Muscle layer of duodenum (tissue), 2 donors: ENCODE measurements at regions not wholly inside any gene's neighbourhood (a gene's known extent, or its start where the extent isn't known, plus 50 kb on each side); places are given as distances from the start of the nearest gene placed in this dataset.

ENCODE experiments used
- H3K27ac ChIP-seq: one replicate; pipeline ENCODE4 v1.7.0; 2013; ENCODE audit warnings: mild to moderate bottlenecking, low read length
- H3K27me3 ChIP-seq: one replicate; pipeline ENCODE4 v1.7.0; 2013; ENCODE audit warnings: low read depth, mild to moderate bottlenecking, control low read depth, low read length
- H3K36me3 ChIP-seq, 2 donors: one replicate each; pipeline ENCODE4 v1.7.0; 2013; ENCODE audit warnings: low read length in 2 of 2, control low read depth in 1 of 2, mild to moderate bottlenecking in 1 of 2; ENCODE audit not compliant: insufficient read depth in 2 of 2, control insufficient read depth in 1 of 2
- H3K4me1 ChIP-seq, 2 donors: one replicate each; pipeline ENCODE4 v1.7.0; 2013; ENCODE audit warnings: low read length in 2 of 2, mild to moderate bottlenecking in 2 of 2, control low read depth in 1 of 2, moderate library complexity in 1 of 2; ENCODE audit not compliant: insufficient read depth in 2 of 2, control insufficient read depth in 1 of 2
- H3K4me3 ChIP-seq, 2 donors: one replicate each; pipeline ENCODE4 v1.7.0; 2013; ENCODE audit warnings: low read length in 2 of 2, low read depth in 1 of 2, mild to moderate bottlenecking in 1 of 2
- H3K9me3 ChIP-seq, 2 donors: one replicate each; pipeline ENCODE4 v1.7.0; 2013; ENCODE audit warnings: low read length in 2 of 2, control low read depth in 1 of 2, mild to moderate bottlenecking in 1 of 2; ENCODE audit not compliant: control insufficient read depth in 1 of 2
- donor health status: healthy.

GRCh38 chr6:153553627-153554026 lies 422.5 kb upstream of the RGS17 start:
- Histone ChIP-seq H3K4me3 (no peak overlapping the region), H3K9me3 (no peaks in the 10 kb centered on the region)

GRCh38 chr6:153539602-153540001 lies 408.5 kb upstream of the RGS17 start:
- no peaks in the 10 kb centered on the region for H3K27me3 ChIP-seq
- peaks cover 0 to 6% of the 10 kb centered on the region in 2 donors for H3K9me3 ChIP-seq
- H3K4me1 ChIP-seq = no peaks in the 10 kb centered on the region

More at GRCh38 chr6:153553627-153554026, 422.5 kb upstream of the RGS17 start:
- no peaks in the 10 kb centered on the region for H3K4me1 ChIP-seq
- H3K36me3 ChIP-seq = no peaks in the 10 kb centered on the region
- H3K27me3 ChIP-seq = no peaks in the 10 kb centered on the region
- H3K27ac ChIP-seq = no peak overlapping the region

GRCh38 chr6:153538491-153538890 lies 407.4 kb upstream of the RGS17 start:
- Histone ChIP-seq H3K27me3 (no peaks in the 10 kb centered on the region), H3K27ac (no peak overlapping the region), H3K9me3 (peaks cover 0 to 5% of the 10 kb centered on the region in 2 donors), H3K36me3 (no peaks in the 10 kb centered on the region), H3K4me1 (no peaks in the 10 kb centered on the region), H3K4me3 (no peak overlapping the region)

More at GRCh38 chr6:153539602-153540001, 408.5 kb upstream of the RGS17 start:
- H3K4me3 ChIP-seq = no peak overlapping the region
- no peaks in the 10 kb centered on the region for H3K36me3 ChIP-seq
- H3K27ac ChIP-seq = no peak overlapping the region

GRCh38 chr6:153537422-153537821 lies 406.3 kb upstream of the RGS17 start:
- no peak overlapping the region for H3K4me3 ChIP-seq
- no peak overlapping the region for H3K27ac ChIP-seq

GRCh38 chr6:153526479-153526878 lies 395.4 kb upstream of the RGS17 start:
- no peak overlapping the region for H3K4me3 ChIP-seq
- H3K36me3 ChIP-seq = no peaks in the 10 kb centered on the region
- no peak overlapping the region for H3K27ac ChIP-seq
- H3K4me1 ChIP-seq = no peaks in the 10 kb centered on the region
- H3K27me3 ChIP-seq = no peaks in the 10 kb centered on the region
- peaks cover 0 to 3% of the 10 kb centered on the region in 2 donors for H3K9me3 ChIP-seq

More at GRCh38 chr6:153537422-153537821, 406.3 kb upstream of the RGS17 start:
- Histone ChIP-seq H3K27me3 (no peaks in the 10 kb centered on the region), H3K4me1 (no peaks in the 10 kb centered on the region), H3K9me3 (no peaks in the 10 kb centered on the region), H3K36me3 (no peaks in the 10 kb centered on the region)

- H3K27ac ChIP-seq = no peak overlapping the region
- H3K4me3 ChIP-seq = no peak overlapping the region
- no peaks in the 10 kb centered on the region for H3K27me3 ChIP-seq
- no peaks in the 10 kb centered on the region for H3K36me3 ChIP-seq
- no peaks in the 10 kb centered on the region for H3K9me3 ChIP-seq
- no peaks in the 10 kb centered on the region for H3K4me1 ChIP-seq
Measured at GRCh38 chr6:153525998-153526397, 394.9 kb upstream of the RGS17 start.

GRCh38 chr6:153523390-153523789 lies 392.3 kb upstream of the RGS17 start:
- H3K4me1 ChIP-seq = no peaks in the 10 kb centered on the region

GRCh38 chr6:153511896-153512496 lies 380.9 kb upstream of the RGS17 start:
- Histone ChIP-seq H3K9me3 (no peaks in the 10 kb centered on the region), H3K4me1 (peaks cover 0 to 3% of the 10 kb centered on the region in 2 donors), H3K27me3 (no peaks in the 10 kb centered on the region), H3K36me3 (no peaks in the 10 kb centered on the region), H3K4me3 (no peak overlapping the region), H3K27ac (no peak overlapping the region)

More at GRCh38 chr6:153523390-153523789, 392.3 kb upstream of the RGS17 start:
- H3K27ac ChIP-seq = no peak overlapping the region
- H3K27me3 ChIP-seq = no peaks in the 10 kb centered on the region
- no peak overlapping the region for H3K4me3 ChIP-seq
- no peaks in the 10 kb centered on the region for H3K9me3 ChIP-seq
- H3K36me3 ChIP-seq = no peaks in the 10 kb centered on the region

GRCh38 chr6:153503810-153504209 lies 372.7 kb upstream of the RGS17 start:
- no peaks in the 10 kb centered on the region for H3K9me3 ChIP-seq
- no peaks in the 10 kb centered on the region for H3K27me3 ChIP-seq
- no peaks in the 10 kb centered on the region for H3K4me1 ChIP-seq
- no peak overlapping the region for H3K4me3 ChIP-seq
- H3K36me3 ChIP-seq = no peaks in the 10 kb centered on the region
- H3K27ac ChIP-seq = no peak overlapping the region

GRCh38 chr6:153493501-153493900 lies 362.4 kb upstream of the RGS17 start:
- Histone ChIP-seq H3K4me1 (no peaks in the 10 kb centered on the region), H3K9me3 (peaks cover 0 to 4% of the 10 kb centered on the region in 2 donors), H3K36me3 (no peaks in the 10 kb centered on the region), H3K27me3 (no peaks in the 10 kb centered on the region), H3K4me3 (no peak overlapping the region), H3K27ac (no peak overlapping the region)

GRCh38 chr6:153489479-153489878 lies 358.4 kb upstream of the RGS17 start:
- H3K4me3 ChIP-seq = no peak overlapping the region
- no peak overlapping the region for H3K27ac ChIP-seq
- H3K36me3 ChIP-seq = no peaks in the 10 kb centered on the region
- H3K27me3 ChIP-seq = no peaks in the 10 kb centered on the region
- H3K9me3 ChIP-seq = peaks cover 0 to 8% of the 10 kb centered on the region in 2 donors
- H3K4me1 ChIP-seq = no peaks in the 10 kb centered on the region

- no peaks in the 10 kb centered on the region for H3K4me1 ChIP-seq
- no peaks in the 10 kb centered on the region for H3K27me3 ChIP-seq
- peaks cover 0 to 9% of the 10 kb centered on the region in 2 donors for H3K9me3 ChIP-seq
- no peak overlapping the region for H3K27ac ChIP-seq
- H3K36me3 ChIP-seq = no peaks in the 10 kb centered on the region
- H3K4me3 ChIP-seq = no peak overlapping the region
Measured at GRCh38 chr6:153488267-153488666, 357.2 kb upstream of the RGS17 start.
